Endothelial cell of umbilical vein (primary cell): ENCODE measurements at regions not wholly inside any gene's neighbourhood (a gene's known extent, or its start where the extent isn't known, plus 50 kb on each side); places are given as distances from the start of the nearest gene placed in this dataset.

ENCODE experiments used
- BruUV-seq: library from RNA; stranded (reverse); fragments of 400-500 nt; replicated peaks from 2 replicates; lab custom pipeline; 2021; lab: Mats Ljungman, UMichigan
- CTCF ChIA-PET: fragments of 300-600, 350-600 bp; sonication (Branson Sonifier 250); formaldehyde crosslinking; loops from one replicate; lab custom pipeline; 2021; ENCODE audit warnings: antibody characterized with exemption, inconsistent platforms; lab: Charles Lee
- POLR2A ChIA-PET: fragments of 300-600, 350-600 bp; sonication (Branson Sonifier 250); formaldehyde crosslinking; loops from one replicate; lab custom pipeline; 2021; ENCODE audit warnings: antibody characterized with exemption, inconsistent platforms; lab: Charles Lee
- DNase-seq: peaks from one replicate; pipeline ENCODE4 v3.0.0-alpha.2; 2011; ENCODE audit warnings: low read depth, low spot score
- FAIRE-seq: peaks from 2 replicates; lab custom pipeline; 2011; peaks lifted over from hg19 to GRCh38; lab: Jason Lieb, UNC
- H2AFZ ChIP-seq: 2 replicates; pipeline ENCODE4 v1.6.0; 2012; ENCODE audit warnings: low read depth, low read length, control low read depth, inconsistent platforms
- H3K27ac ChIP-seq: 2 replicates; pipeline ENCODE4 v1.5.1; 2011; ENCODE audit warnings: low read depth, mild to moderate bottlenecking, control low read depth, low read length, moderate library complexity; ENCODE audit not compliant: insufficient read depth
- H3K27me3 ChIP-seq, 2 experiments: 2 replicates each; pipeline versions ENCODE4 v1.6.0 to v1.6.1; 2011; ENCODE audit warnings: low read length in 2 of 2, mixed read lengths in 1 of 2; ENCODE audit not compliant: control insufficient read depth in 2 of 2, insufficient read depth in 2 of 2
- H3K36me3 ChIP-seq, 2 experiments: 2 replicates in 1 of 2; 3 replicates in 1 of 2; pipeline ENCODE4 v1.5.1; 2011; ENCODE audit warnings: low read length in 2 of 2, mild to moderate bottlenecking in 1 of 2, moderate library complexity in 1 of 2; ENCODE audit not compliant: control insufficient read depth in 2 of 2, insufficient read depth in 2 of 2; ENCODE audit errors: extremely low read depth in 1 of 2
- H3K4me1 ChIP-seq: 3 replicates; pipeline ENCODE4 v1.5.1; 2011; ENCODE audit warnings: mild to moderate bottlenecking, low read length; ENCODE audit not compliant: control insufficient read depth, insufficient read depth; ENCODE audit errors: extremely low read depth
- H3K4me2 ChIP-seq: 2 replicates; pipeline ENCODE4 v1.6.1; 2011; ENCODE audit warnings: low read length, control low read depth, mixed read lengths; ENCODE audit not compliant: insufficient read depth
- H3K4me3 ChIP-seq, 3 experiments: fragments of 200-600 bp in 1 of 3; sonication (generic), shearing (Covaris generic) in 1 of 3; replicated peaks in 1 of 3; 2 replicates each; pipeline ENCODE4 v1.5.1; 2011 to 2016; ENCODE audit warnings: control low read depth in 3 of 3, low read length in 3 of 3, mild to moderate bottlenecking in 2 of 3, inconsistent platforms in 1 of 3, low read depth in 1 of 3, moderate library complexity in 1 of 3; ENCODE audit not compliant: insufficient read depth in 1 of 3
- H3K79me2 ChIP-seq: 2 replicates; pipeline ENCODE4 v1.6.0; 2012; ENCODE audit warnings: low read length, inconsistent platforms; ENCODE audit not compliant: control insufficient read depth, insufficient read depth
- H3K9ac ChIP-seq: replicated peaks from 2 replicates; pipeline ENCODE3; 2011; ENCODE audit warnings: low read length, control low read depth; ENCODE audit not compliant: insufficient read depth; ENCODE audit errors: extremely low read depth
- H3K9me1 ChIP-seq: replicated peaks from 3 replicates; pipeline ENCODE4 v1.6.0; 2011; ENCODE audit warnings: mild to moderate bottlenecking, low read length; ENCODE audit not compliant: control insufficient read depth, insufficient read depth; ENCODE audit errors: extremely low read depth
- H3K9me3 ChIP-seq: replicated peaks from 2 replicates; pipeline ENCODE4 v1.5.1; 2012; ENCODE audit warnings: low read length, inconsistent platforms; ENCODE audit not compliant: control insufficient read depth, insufficient read depth
- H4K20me1 ChIP-seq: replicated peaks from 2 replicates; pipeline ENCODE3; 2011; ENCODE audit warnings: mild to moderate bottlenecking, low read length; ENCODE audit not compliant: control insufficient read depth, insufficient read depth; ENCODE audit errors: extremely low read depth
- FOS ChIP-seq: IDR thresholded peaks from 2 replicates; pipeline ENCODE4 v1.6.1; 2011; ENCODE audit warnings: mild to moderate bottlenecking, low read length, moderate library complexity, borderline replicate concordance; ENCODE audit not compliant: insufficient read depth
- GATA2 ChIP-seq: IDR thresholded peaks from 2 replicates; pipeline ENCODE4 v1.7.0; 2011; ENCODE audit warnings: low read depth, mild to moderate bottlenecking, moderate library complexity, mixed read lengths, low read length; ENCODE audit not compliant: insufficient read length, insufficient read depth
- JUN ChIP-seq: IDR thresholded peaks from 2 replicates; pipeline ENCODE4 v1.6.1; 2011; ENCODE audit warnings: borderline replicate concordance, low read depth; ENCODE audit not compliant: insufficient read length, insufficient read depth
- POLR2A ChIP-seq: IDR thresholded peaks from 2 replicates; pipeline ENCODE4 v1.6.1; 2012; ENCODE audit warnings: low read depth, mild to moderate bottlenecking, control low read depth, low read length
- POLR2AphosphoS5 ChIP-seq: IDR thresholded peaks from 2 replicates; pipeline ENCODE4 v1.6.1; 2012; ENCODE audit warnings: low read depth, mild to moderate bottlenecking, control low read depth, low read length, moderate library complexity; ENCODE audit not compliant: insufficient read depth
- dilution Hi-C: fragments of 300-500 bp; cut with MboI; formaldehyde crosslinking; loops from one replicate; pipeline ENCODE4 v1.15.0; 2019; ENCODE audit warnings: low sequenced_read_pairs; ENCODE audit not compliant: extremely low pct_ligation_motif_present
- intact Hi-C: fragments of 100-400 bp; cut with micrococcal nuclease; formaldehyde crosslinking; loops from one replicate; pipeline ENCODE4 v1.10.0; 2022

DNA sequence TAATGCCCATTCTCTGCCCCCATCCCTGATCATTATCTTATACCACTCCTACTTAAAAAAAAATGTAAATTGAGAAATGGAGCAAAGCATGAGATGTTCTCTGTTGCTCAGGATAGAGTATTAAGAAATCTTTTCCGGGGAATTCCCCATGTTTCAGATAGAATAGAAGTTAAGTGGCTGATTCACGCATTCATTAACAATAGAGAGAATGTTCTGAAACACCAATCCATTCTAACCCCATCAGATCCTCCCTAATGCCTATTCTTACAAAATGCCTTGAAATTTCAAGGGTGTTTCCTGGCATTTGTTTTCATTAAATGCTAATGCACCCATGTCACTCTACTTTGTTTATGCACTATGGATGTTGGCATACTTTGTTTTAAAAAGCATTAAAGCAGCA, 101.1 kb downstream of the AREG start:
- BruUV-seq = no TSS peak
- peak; percentile 67 for DNase-seq
- dilution Hi-C loops = loop anchor here (25.0 kb wide), 1 partner anchor 159 kb away; no protein-coding TSS in a partner anchor
- Histone ChIP-seq H3K27me3 (no peaks in the 10 kb centered on the region), H3K9me1 (no peaks in the 10 kb centered on the region), H3K79me2 (no peaks in the 10 kb centered on the region), H3K4me3 (no peak overlapping the region), H3K9ac (no peak overlapping the region), H3K9me3 (no peaks in the 10 kb centered on the region), H3K36me3 (no peaks in the 10 kb centered on the region), H4K20me1 (no peaks in the 10 kb centered on the region), H3K27ac (peak overlapping the region; percentile 58), H2AFZ (no peak overlapping the region), H3K4me2 (peak overlapping the region; percentile 47), H3K4me1 (peaks cover 40% of the 10 kb centered on the region)
- FAIRE-seq = peak; percentile 65
- TF ChIP-seq POLR2AphosphoS5 = no peak
- TF ChIP-seq GATA2 = peak; percentile 11
- TF ChIP-seq JUN = peak; percentile 15
- no peak for TF ChIP-seq POLR2A
- CTCF ChIA-PET = no interaction called here
- intact Hi-C loops = loop anchor here (2.0 kb wide), 1 partner anchor 73 kb away; no protein-coding TSS in a partner anchor
- POLR2A ChIA-PET = no interaction called here

GRCh38 chr4:74547042-74547441, 102.1 kb downstream of the AREG start:
- intact Hi-C loops = loop anchor here (2.0 kb wide), 1 partner anchor 72 kb away; no protein-coding TSS in a partner anchor
- H3K4me2 ChIP-seq = peak overlapping the region; percentile 40
- H4K20me1 ChIP-seq = no peaks in the 10 kb centered on the region
- peaks cover 40% of the 10 kb centered on the region for H3K4me1 ChIP-seq
- peak; percentile 58 for FAIRE-seq
- BruUV-seq = no TSS peak
- H3K9me1 ChIP-seq = no peaks in the 10 kb centered on the region
- dilution Hi-C loops = loop anchor here (25.0 kb wide), 1 partner anchor 160 kb away; no protein-coding TSS in a partner anchor
- H3K4me3 ChIP-seq = no peak overlapping the region
- no peak overlapping the region for H2AFZ ChIP-seq
- H3K9me3 ChIP-seq = no peaks in the 10 kb centered on the region
- ChIA-PET POLR2A (no interaction called here), CTCF (interaction anchor here (1.8 kb wide), 1 partner anchor 75 kb away, joined by 4 read pairs; no protein-coding TSS in a partner anchor)
- no peak overlapping the region for H3K27ac ChIP-seq
- no peaks in the 10 kb centered on the region for H3K27me3 ChIP-seq
- DNase-seq = peak; percentile 43
- H3K36me3 ChIP-seq = no peaks in the 10 kb centered on the region
- TF ChIP-seq FOS (peak; percentile 30), JUN (peak; percentile 16), POLR2AphosphoS5 (no peak)
- H3K9ac ChIP-seq = no peak overlapping the region
- no peaks in the 10 kb centered on the region for H3K79me2 ChIP-seq
